HCT116 (cell line): ENCODE measurements at regions not wholly inside any gene's neighbourhood (a gene's known extent, or its start where the extent isn't known, plus 50 kb on each side); places are given as distances from the start of the nearest gene placed in this dataset.

Experiments
- CTCF ChIP-seq, 3 experiments: fragments of 200-600 bp in 1 of 3; sonication (generic) in 1 of 3; IDR thresholded peaks in 2 of 3; conservative IDR thresholded peaks in 1 of 3; 2 replicates each; pipeline ENCODE4 v1.5.1; 2012 to 2017; ENCODE audit warnings: low read depth in 2 of 3, low read length in 2 of 3, antibody characterized with exemption in 1 of 3, borderline replicate concordance in 1 of 3, control low read depth in 1 of 3, mild to moderate bottlenecking in 1 of 3, mixed read lengths in 1 of 3, mixed run types in 1 of 3, moderate library complexity in 1 of 3; ENCODE audit not compliant: insufficient read depth in 1 of 3
- EGR1 ChIP-seq: IDR thresholded peaks from 2 replicates; pipeline ENCODE4 v1.6.1; 2012; ENCODE audit warnings: low read depth
- JUND ChIP-seq: IDR thresholded peaks from 2 replicates; pipeline ENCODE4 v1.6.1; 2012
- POLR2A ChIP-seq: IDR thresholded peaks from 2 replicates; pipeline ENCODE4 v1.7.0; 2011; ENCODE audit warnings: borderline replicate concordance; ENCODE audit not compliant: insufficient read depth, insufficient read length; ENCODE audit errors: extremely low read depth
- POLR2AphosphoS5 ChIP-seq: IDR thresholded peaks from 2 replicates; pipeline ENCODE4 v1.6.1; 2011; ENCODE audit warnings: mild to moderate bottlenecking, low read depth, low read length, moderate library complexity
- SIN3A ChIP-seq: IDR thresholded peaks from 2 replicates; pipeline ENCODE4 v1.6.1; 2012; ENCODE audit warnings: low read depth
- YY1 ChIP-seq: IDR thresholded peaks from 2 replicates; pipeline ENCODE4 v1.6.1; 2011; ENCODE audit warnings: low read length, low read depth, moderate library complexity, mild to moderate bottlenecking; ENCODE audit not compliant: insufficient replicate concordance; ENCODE audit errors: extremely low read depth
- TF ChIP-seq, protein P1 (sequence below): IDR thresholded peaks from 2 replicates; pipeline ENCODE4 v1.6.1; 2012

- TF ChIP-seq CTCF (IDR thresholded peaks at IDR 0.05 in 2 of 3, conservative IDR thresholded peaks at IDR 0.05 in 1 of 3; ENCODE audit: borderline replicate concordance in 1 of 3, insufficient read depth in 1 of 3, low read depth in 2 of 3, low read length in 2 of 3) (no peak), YY1 (no peak), POLR2AphosphoS5 (no peak), JUND (no peak), POLR2A (no peak), SIN3A (no peak), EGR1 (no peak)
- TF ChIP-seq, protein P1, sequence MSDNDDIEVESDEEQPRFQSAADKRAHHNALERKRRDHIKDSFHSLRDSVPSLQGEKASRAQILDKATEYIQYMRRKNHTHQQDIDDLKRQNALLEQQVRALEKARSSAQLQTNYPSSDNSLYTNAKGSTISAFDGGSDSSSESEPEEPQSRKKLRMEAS = no peak
Measured at GRCh38 chr9:23015557-23015956, 568.9 kb downstream of the DMRTA1 start.
